ENCODE measurements at regions not wholly inside any gene's neighbourhood (a gene's known extent, or its start where the extent isn't known, plus 50 kb on each side); places are given as distances from the start of the nearest gene placed in this dataset.
"Not testable (repeated sequence)": the region's sequence is repeated elsewhere in the genome, so short reads cannot be mapped to it uniquely, and the experiment has no call there.

DNA sequence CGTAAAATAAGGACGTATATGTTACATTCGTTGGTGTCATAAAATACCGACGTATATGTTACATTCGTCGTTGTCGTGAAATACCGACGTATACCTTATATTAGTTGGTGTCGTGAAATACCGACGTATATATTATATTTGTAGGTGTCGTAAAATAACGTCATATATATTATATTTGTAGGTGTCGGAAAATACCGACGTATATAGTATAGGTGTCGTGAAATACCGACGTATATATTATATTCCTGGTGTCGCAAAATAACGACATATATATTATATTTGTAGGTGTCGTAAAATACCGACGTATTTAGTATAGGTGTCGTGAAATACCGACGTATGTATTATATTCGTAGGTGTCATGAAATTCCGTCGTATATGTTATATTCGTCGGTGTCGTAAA lies 459.5 kb downstream of the CPXCR1 start:
- intact Hi-C loops (cut with micrococcal nuclease; ENCODE audit: unreplicated experiment); H3K27ac ChIP-seq (ENCODE audit: extremely low read length, insufficient read depth, low read length); H3K9ac ChIP-seq (ENCODE audit: insufficient read depth, low read depth, low read length); ATAC-seq; H3K27me3 ChIP-seq (ENCODE audit: control insufficient read depth in 1 of 2, insufficient read depth in 2 of 2, low read length in 2 of 2); H3K4me2 ChIP-seq (ENCODE audit: low read depth, low read length); H3K4me3 ChIP-seq (replicated peaks in 1 of 3; ENCODE audit: insufficient read depth in 1 of 3, low read depth in 2 of 3, low read length in 3 of 3); H4K20me1 ChIP-seq (ENCODE audit: insufficient read depth, low read length); BruUV-seq (replicated peaks); H3K4me1 ChIP-seq (ENCODE audit: insufficient read depth, low read length); FAIRE-seq; in situ Hi-C loops (cut with HindIII; ENCODE audit: extremely low pct_ligation_motif_present, low pct_unique_long_range_greater_than_20kb); H3K79me2 ChIP-seq (ENCODE audit: insufficient read depth, low read length); H3K36me3 ChIP-seq (replicated peaks in 1 of 2; ENCODE audit: control insufficient read depth in 1 of 2, insufficient read depth in 2 of 2, low read length in 2 of 2); POLR2A ChIA-PET; H2AFZ ChIP-seq (ENCODE audit: low read length); CTCF ChIA-PET (ENCODE audit: low intra/inter-chr PET ratio, low total read pairs); DNase-seq (ENCODE audit: low spot score): not testable (repeated sequence)
- peaks cover 40% of the 10 kb centered on the region for H3K9me3 ChIP-seq (ENCODE audit: low read length)
- WGBS (ENCODE audit: low lambda C conversion rate) = 89% methylated on average over 30 of the region's 35 CpGs

DNA sequence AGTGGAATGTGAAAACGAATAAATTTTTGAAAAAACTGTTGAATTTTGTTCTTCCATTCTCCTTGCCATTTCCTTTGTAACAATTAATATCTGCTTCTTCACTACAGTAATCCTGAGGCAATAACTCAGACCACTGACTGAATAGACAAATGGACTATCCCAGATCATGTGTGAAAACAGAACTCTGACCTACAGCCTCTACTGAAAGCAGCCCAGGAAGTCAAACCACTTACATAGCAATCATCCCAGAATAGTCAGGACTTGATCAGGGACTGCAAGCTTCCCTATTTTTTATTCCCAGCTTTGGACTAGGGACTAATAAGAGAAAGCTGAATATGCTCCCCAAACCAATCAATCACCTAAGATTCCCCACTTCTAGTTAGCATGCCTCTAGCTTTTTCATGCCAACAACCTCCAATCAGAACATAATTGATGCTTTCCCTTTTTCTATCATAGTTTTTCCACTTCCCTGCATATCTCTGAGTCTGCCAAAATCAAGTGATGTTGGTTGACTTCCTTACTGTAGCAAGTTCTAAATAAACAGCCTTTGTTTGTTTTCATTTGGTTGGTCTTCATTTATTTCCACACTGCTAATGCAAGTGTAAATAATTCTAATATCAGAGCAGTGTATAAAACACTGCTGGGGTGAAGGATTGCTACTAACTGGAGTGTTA lies 467.9 kb downstream of the CPXCR1 start:
- intact Hi-C loops (cut with micrococcal nuclease; ENCODE audit: unreplicated experiment); FAIRE-seq; H3K27ac ChIP-seq (ENCODE audit: extremely low read length, insufficient read depth, low read length); H3K9ac ChIP-seq (ENCODE audit: insufficient read depth, low read depth, low read length); DNase-seq (ENCODE audit: low spot score); H2AFZ ChIP-seq (ENCODE audit: low read length); in situ Hi-C loops (cut with HindIII; ENCODE audit: extremely low pct_ligation_motif_present, low pct_unique_long_range_greater_than_20kb); H3K4me1 ChIP-seq (ENCODE audit: insufficient read depth, low read length); H3K36me3 ChIP-seq (replicated peaks in 1 of 2; ENCODE audit: control insufficient read depth in 1 of 2, insufficient read depth in 2 of 2, low read length in 2 of 2); H3K27me3 ChIP-seq (ENCODE audit: control insufficient read depth in 1 of 2, insufficient read depth in 2 of 2, low read length in 2 of 2); H3K4me2 ChIP-seq (ENCODE audit: low read depth, low read length); POLR2A ChIA-PET; H3K9me3 ChIP-seq (ENCODE audit: low read length); H4K20me1 ChIP-seq (ENCODE audit: insufficient read depth, low read length); H3K79me2 ChIP-seq (ENCODE audit: insufficient read depth, low read length); CTCF ChIA-PET (ENCODE audit: low intra/inter-chr PET ratio, low total read pairs); H3K4me3 ChIP-seq (replicated peaks in 1 of 3; ENCODE audit: insufficient read depth in 1 of 3, low read depth in 2 of 3, low read length in 3 of 3); ATAC-seq; BruUV-seq (replicated peaks): not testable (repeated sequence)
- 0% methylated on average over 1 of the region's 1 CpG for WGBS (ENCODE audit: low lambda C conversion rate)

DNA sequence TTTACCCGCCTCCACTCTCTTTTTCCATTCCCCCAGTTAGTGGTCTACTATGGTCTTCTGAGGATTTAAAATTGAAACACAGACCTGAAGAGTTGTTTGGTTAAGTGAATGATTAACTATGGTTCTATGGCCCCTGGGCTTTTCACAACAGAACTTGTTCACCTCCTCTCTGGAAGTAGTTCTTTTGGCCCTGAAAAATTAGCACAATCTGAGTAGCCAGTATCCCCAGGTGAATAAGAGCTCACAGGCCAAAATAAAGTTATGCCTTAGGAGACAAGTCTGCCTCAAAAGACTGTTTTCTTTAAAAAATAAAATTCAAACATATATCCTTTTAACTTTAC lies 468.4 kb downstream of the CPXCR1 start:
- in situ Hi-C loops (cut with HindIII; ENCODE audit: extremely low pct_ligation_motif_present, low pct_unique_long_range_greater_than_20kb); H3K4me2 ChIP-seq (ENCODE audit: low read depth, low read length); H3K9me3 ChIP-seq (ENCODE audit: low read length); H3K27me3 ChIP-seq (ENCODE audit: control insufficient read depth in 1 of 2, insufficient read depth in 2 of 2, low read length in 2 of 2); H3K9ac ChIP-seq (ENCODE audit: insufficient read depth, low read depth, low read length); BruUV-seq (replicated peaks); DNase-seq (ENCODE audit: low spot score); CTCF ChIA-PET (ENCODE audit: low intra/inter-chr PET ratio, low total read pairs); H4K20me1 ChIP-seq (ENCODE audit: insufficient read depth, low read length); ATAC-seq; H3K36me3 ChIP-seq (replicated peaks in 1 of 2; ENCODE audit: control insufficient read depth in 1 of 2, insufficient read depth in 2 of 2, low read length in 2 of 2); H3K27ac ChIP-seq (ENCODE audit: extremely low read length, insufficient read depth, low read length); H3K4me1 ChIP-seq (ENCODE audit: insufficient read depth, low read length); H3K4me3 ChIP-seq (replicated peaks in 1 of 3; ENCODE audit: insufficient read depth in 1 of 3, low read depth in 2 of 3, low read length in 3 of 3); H3K79me2 ChIP-seq (ENCODE audit: insufficient read depth, low read length); H2AFZ ChIP-seq (ENCODE audit: low read length); POLR2A ChIA-PET; intact Hi-C loops (cut with micrococcal nuclease; ENCODE audit: unreplicated experiment): not testable (repeated sequence)
- FAIRE-seq = peak; percentile 71
- no CpG with 5 or more reads among the region's 1 CpG for WGBS (ENCODE audit: low lambda C conversion rate)

Data from HepG2 (cell line).